Type B pancreatic cell (in vitro differentiated cells): ENCODE measurements at regions not wholly inside any gene's neighbourhood (a gene's known extent, or its start where the extent isn't known, plus 50 kb on each side); places are given as distances from the start of the nearest gene placed in this dataset.
A peak's percentile ranks its signal among the peaks of the same experiment; 100 is the strongest.
"Not testable (repeated sequence)": the region's sequence is repeated elsewhere in the genome, so short reads cannot be mapped to it uniquely, and the experiment has no call there.

Experiments used
- DNase-seq: peaks from one replicate; pipeline ENCODE4 v3.0.0; 2021; ENCODE audit warnings: mixed read lengths; ENCODE audit not compliant: unreplicated experiment; ENCODE audit errors: extremely low spot score
- H3K27ac Mint-ChIP-seq: 2 replicates; pipeline ENCODE4 v1.8.0; 2021; ENCODE audit warnings: mild to moderate bottlenecking, mixed read lengths
- H3K27me3 Mint-ChIP-seq: 2 replicates; pipeline ENCODE4 v1.8.0; 2021; ENCODE audit warnings: mixed read lengths
- H3K36me3 Mint-ChIP-seq: 2 replicates; pipeline ENCODE4 v1.8.0; 2021; ENCODE audit warnings: mixed read lengths
- H3K4me1 Mint-ChIP-seq: one replicate; pipeline ENCODE4 v1.8.0; 2021; ENCODE audit warnings: mixed read lengths; ENCODE audit not compliant: unreplicated experiment
- H3K4me3 Mint-ChIP-seq: 2 replicates; pipeline ENCODE4 v1.8.0; 2021; ENCODE audit warnings: mild to moderate bottlenecking, mixed read lengths
- H3K9me3 Mint-ChIP-seq: 2 replicates; pipeline ENCODE4 v1.8.0; 2021; ENCODE audit warnings: mixed read lengths
- TF ChIP-seq, protein P1 (sequence below): fragments of 200-600 bp; sonication (generic); conservative IDR thresholded peaks from 2 replicates; pipeline ENCODE4 v1.5.0; 2021; ENCODE audit warnings: antibody characterized with exemption, mild to moderate bottlenecking

DNA sequence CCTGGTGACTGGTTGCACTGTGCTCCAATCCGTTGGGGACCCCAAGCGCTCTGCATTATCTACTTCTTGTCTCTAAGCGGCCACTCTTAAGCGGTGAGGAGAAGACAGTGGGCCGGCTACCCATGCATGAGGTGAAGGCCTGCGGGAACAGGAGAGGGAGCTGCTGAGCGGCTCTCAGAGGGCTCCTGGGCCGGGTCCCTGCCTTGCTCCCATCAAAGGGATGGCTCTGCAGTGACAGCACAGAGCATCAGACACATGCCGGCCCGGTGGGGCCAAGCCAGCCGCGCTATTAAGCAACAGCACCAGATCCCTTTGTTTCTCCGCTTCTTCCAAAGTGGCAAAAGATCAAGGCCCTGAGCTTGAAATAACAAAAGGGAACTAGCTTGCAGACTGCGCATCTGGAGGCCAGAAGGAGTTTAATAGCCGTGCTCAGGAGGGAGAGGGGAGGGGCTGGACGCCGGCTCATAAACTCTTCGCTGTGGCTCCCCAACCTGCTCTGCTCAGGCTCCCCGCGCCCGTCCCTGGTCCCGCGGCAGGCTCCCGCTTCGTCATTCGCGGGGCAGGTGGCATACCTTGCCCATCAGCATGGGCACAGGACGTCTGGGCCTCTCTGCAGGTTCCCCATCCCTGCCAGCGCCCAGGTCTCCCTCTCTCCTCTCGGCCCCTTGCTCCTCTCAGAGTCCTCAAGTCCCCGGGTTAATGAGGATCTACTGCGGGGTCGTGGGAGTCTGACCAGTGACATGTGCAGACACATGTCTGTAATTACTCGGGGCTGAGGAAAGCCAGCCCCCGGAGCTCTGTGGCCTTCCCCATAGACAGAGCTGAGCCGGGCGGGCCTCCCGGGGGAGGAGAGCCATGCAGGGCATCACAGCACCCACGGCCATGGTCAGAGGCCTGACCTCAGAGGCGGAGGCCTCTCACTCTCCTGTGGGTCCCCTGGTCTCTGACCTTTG is 96.7 kb downstream of the ASB1 start:
- H3K27ac Mint-ChIP-seq, result no peak overlapping the region
- H3K27me3 Mint-ChIP-seq, result peaks cover 3% of the 10 kb centered on the region

DNA sequence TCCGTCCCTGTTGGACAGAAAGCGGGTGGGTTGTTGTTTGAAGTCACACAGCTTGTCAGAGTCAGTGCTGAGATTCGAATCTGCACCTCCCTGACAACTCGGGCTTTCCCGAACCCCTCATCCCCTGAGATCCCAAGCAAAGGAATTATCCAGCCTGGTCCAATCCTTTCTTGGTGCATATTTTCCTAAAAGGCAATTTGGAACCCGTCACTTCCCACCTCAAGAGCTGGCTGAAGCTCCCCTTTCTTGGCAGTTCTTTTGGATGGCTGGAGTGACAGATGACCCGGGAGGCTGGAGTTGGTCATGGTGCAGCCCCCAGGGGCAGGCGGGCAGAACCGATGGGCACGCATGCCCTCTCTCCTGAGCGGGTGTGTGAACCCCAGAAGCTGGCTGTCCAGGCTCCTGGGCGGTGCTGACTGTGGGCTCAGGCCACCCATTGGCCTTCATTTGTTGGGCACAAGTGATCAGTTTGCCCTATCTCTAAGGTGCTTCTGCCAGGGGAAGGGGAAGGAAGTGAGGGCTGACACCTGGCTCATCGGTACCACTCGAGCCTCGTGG is 97.8 kb downstream of the ASB1 start:
- TF ChIP-seq, protein P1, sequence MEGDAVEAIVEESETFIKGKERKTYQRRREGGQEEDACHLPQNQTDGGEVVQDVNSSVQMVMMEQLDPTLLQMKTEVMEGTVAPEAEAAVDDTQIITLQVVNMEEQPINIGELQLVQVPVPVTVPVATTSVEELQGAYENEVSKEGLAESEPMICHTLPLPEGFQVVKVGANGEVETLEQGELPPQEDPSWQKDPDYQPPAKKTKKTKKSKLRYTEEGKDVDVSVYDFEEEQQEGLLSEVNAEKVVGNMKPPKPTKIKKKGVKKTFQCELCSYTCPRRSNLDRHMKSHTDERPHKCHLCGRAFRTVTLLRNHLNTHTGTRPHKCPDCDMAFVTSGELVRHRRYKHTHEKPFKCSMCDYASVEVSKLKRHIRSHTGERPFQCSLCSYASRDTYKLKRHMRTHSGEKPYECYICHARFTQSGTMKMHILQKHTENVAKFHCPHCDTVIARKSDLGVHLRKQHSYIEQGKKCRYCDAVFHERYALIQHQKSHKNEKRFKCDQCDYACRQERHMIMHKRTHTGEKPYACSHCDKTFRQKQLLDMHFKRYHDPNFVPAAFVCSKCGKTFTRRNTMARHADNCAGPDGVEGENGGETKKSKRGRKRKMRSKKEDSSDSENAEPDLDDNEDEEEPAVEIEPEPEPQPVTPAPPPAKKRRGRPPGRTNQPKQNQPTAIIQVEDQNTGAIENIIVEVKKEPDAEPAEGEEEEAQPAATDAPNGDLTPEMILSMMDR, result no peak
- no peak for DNase-seq
- peaks cover 27% of the 10 kb centered on the region for H3K4me1 Mint-ChIP-seq
- H3K4me3 Mint-ChIP-seq, result no peak overlapping the region
- H3K27ac Mint-ChIP-seq, result no peak overlapping the region
- H3K9me3 Mint-ChIP-seq, result no peaks in the 10 kb centered on the region
- H3K36me3 Mint-ChIP-seq, result no peaks in the 10 kb centered on the region
- peaks cover 3% of the 10 kb centered on the region for H3K27me3 Mint-ChIP-seq

More for the DNA sequence above, 96.7 kb downstream of the ASB1 start:
- DNase-seq, result no peak
- Mint-ChIP-seq H3K9me3 (no peaks in the 10 kb centered on the region), H3K4me3 (peak overlapping the region; percentile 28), H3K36me3 (no peaks in the 10 kb centered on the region), H3K4me1 (peaks cover 25% of the 10 kb centered on the region)
- TF ChIP-seq, protein P1, result peak; percentile 61

DNA sequence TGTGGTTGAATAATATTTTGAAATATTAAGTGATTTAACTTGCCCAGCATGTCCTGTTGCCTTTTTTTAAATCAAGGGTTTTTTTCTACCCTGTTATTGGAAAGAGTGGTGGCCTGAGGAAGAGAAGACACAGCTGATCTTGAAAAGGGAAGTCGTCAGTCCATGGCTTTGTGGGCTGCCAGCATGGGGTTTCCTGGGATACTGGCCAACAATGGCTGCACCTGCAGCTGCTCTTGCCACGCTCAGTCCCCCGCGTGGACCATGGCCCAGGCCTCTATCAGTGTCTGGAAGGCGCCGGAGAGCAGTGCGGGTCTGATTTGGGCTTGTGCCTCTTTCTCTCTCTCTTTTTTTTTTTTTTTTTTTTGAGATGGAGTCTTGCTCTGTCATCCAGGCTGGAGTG is 99.3 kb downstream of the ASB1 start:
- Mint-ChIP-seq H3K27me3 (peaks cover 3% of the 10 kb centered on the region), H3K4me1 (peaks cover 38% of the 10 kb centered on the region), H3K27ac (no peak overlapping the region), H3K36me3 (peaks cover 8% of the 10 kb centered on the region), H3K9me3 (peaks cover 8% of the 10 kb centered on the region), H3K4me3 (no peak overlapping the region)
- TF ChIP-seq, protein P1, result no peak
- DNase-seq, result no peak

GRCh38 chr2:238527565-238527964 is 100.8 kb downstream of the ASB1 start:
- Mint-ChIP-seq H3K4me3 (no peak overlapping the region), H3K27me3 (peaks cover 3% of the 10 kb centered on the region), H3K36me3 (peaks cover 12% of the 10 kb centered on the region), H3K9me3 (peaks cover 18% of the 10 kb centered on the region), H3K27ac (no peak overlapping the region), H3K4me1 (peaks cover 38% of the 10 kb centered on the region)
- TF ChIP-seq, protein P1, result no peak
- DNase-seq, result no peak

- no peak for DNase-seq
- H3K4me1 Mint-ChIP-seq, result peaks cover 30% of the 10 kb centered on the region
- H3K27ac Mint-ChIP-seq, result peak overlapping the region; percentile 10
These were observed 102.4 kb downstream of the ASB1 start for GRCh38 chr2:238528953-238529781.

GRCh38 chr2:238531017-238531645 is 104.4 kb downstream of the ASB1 start:
- peaks cover 26% of the 10 kb centered on the region for H3K4me1 Mint-ChIP-seq
- not testable (repeated sequence) for H3K4me3 Mint-ChIP-seq, H3K27me3 Mint-ChIP-seq, DNase-seq, H3K27ac Mint-ChIP-seq
- H3K36me3 Mint-ChIP-seq, result peaks cover 12% of the 10 kb centered on the region
- peaks cover 18% of the 10 kb centered on the region for H3K9me3 Mint-ChIP-seq

More at GRCh38 chr2:238528953-238529781, 102.4 kb downstream of the ASB1 start:
- peak overlapping the region; percentile 10 for H3K4me3 Mint-ChIP-seq
- H3K27me3 Mint-ChIP-seq, result peaks cover 3% of the 10 kb centered on the region
- TF ChIP-seq, protein P1, result no peak
- H3K36me3 Mint-ChIP-seq, result peaks cover 12% of the 10 kb centered on the region
- H3K9me3 Mint-ChIP-seq, result peaks cover 18% of the 10 kb centered on the region

DNA sequence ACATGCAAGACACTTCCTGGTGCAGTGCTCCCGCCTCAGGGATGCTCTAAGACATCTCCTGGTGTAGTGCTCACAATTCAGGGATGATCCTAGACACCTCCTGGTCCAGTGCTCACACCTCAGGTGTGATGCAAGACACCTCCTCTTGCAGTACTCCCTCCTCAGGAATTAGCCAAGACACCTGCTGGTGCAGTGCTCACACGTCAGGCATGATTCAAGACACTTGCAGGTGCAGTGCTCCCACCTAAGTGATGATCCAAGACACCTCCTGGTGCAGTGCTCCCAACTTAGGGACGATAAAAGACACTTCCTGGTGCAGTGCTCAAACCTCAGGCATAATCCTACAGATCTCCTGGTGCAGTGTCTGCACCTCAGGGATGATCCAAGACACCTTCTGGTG is 117.0 kb downstream of the ASB1 start:
- not testable (repeated sequence) for H3K36me3 Mint-ChIP-seq, H3K27ac Mint-ChIP-seq, DNase-seq, H3K27me3 Mint-ChIP-seq, H3K9me3 Mint-ChIP-seq, H3K4me1 Mint-ChIP-seq, H3K4me3 Mint-ChIP-seq
